GM21786 (cell line): ENCODE measurements at regions not wholly inside any gene's neighbourhood (a gene's known extent, or its start where the extent isn't known, plus 50 kb on each side); places are given as distances from the start of the nearest gene placed in this dataset.
A peak's percentile ranks its signal among the peaks of the same experiment; 100 is the strongest.
"Not testable (repeated sequence)": the region's sequence is repeated elsewhere in the genome, so short reads cannot be mapped to it uniquely, and the experiment has no call there.

ENCODE experiments used
- ATAC-seq: cut with Tn5 transposase; IDR thresholded peaks from one replicate; pipeline ENCODE4 v1.9.1; 2021; ENCODE audit not compliant: unreplicated experiment

DNA sequence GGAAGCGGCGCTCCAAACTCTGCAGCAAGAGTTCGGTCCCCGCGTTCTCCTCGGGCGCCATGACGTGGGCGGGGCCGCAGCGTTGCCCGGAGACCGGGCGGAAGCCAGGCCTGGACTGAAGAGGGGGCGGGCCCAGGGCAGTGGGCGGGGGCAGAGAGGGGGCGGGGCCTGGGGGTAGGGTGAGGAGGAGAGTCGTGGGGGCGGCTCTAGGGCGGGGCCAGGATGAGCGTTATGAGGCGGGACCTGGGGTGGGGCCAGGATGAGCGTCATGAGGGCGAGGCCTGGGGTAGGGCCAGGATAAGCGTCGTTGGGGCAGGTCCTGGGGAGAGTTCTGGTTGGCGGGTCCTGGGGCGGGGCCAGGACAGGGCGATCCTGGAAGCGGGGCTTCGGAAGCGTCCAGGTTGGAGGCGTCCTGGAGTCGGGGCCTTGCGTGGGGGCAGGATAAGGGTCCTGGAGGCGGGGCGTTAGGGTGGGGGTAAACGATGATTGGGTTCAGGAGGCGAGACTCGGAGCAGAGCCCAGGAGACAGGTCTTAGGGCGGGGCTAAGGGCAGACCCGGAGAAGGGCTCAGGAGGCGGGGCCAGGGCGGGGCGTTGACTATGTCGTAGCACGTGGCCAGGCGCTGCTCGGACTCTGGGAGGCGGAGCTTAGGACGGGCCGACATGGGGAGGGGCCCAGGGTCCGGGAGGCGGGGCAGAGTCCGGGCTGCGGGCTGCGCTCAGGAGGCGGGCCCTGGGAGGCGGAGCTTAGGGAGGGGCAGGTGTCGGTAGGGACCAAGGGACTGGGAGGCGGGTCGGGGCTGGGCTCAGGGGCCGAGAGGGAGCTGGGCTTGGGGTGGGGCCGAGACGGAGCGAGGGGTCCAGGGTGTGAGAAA is 131.1 kb upstream of the ALDH3B2 start:
- peak; percentile 88 for ATAC-seq

GRCh38 chr11:67804435-67805252 is 130.2 kb upstream of the ALDH3B2 start:
- ATAC-seq = not testable (repeated sequence)

DNA sequence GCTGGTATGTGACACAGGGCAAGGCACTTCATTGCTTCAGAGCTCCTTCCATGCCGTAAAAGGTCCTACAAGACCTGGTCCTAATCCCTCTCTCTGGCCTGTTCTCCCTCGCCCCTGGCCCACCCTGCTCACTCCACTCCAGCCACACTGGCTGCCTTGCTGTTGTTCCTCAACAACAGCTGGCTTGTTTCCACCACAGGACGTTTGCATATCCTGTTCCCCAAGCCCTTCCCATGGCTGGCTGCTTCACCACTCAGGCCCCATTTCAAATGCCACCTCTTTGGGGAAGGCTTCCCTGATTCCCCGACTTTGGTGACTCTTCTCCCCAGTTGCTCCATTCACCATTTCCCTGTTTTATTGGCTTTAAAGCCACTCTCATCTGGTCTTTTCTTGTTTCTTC is 129.1 kb upstream of the ALDH3B2 start:
- not testable (repeated sequence) for ATAC-seq

GRCh38 chr11:67803055-67803454 is 128.6 kb upstream of the ALDH3B2 start:
- ATAC-seq = not testable (repeated sequence)

- not testable (repeated sequence) for ATAC-seq
Measured at GRCh38 chr11:67802623-67803022, 128.2 kb upstream of the ALDH3B2 start.

GRCh38 chr11:67801397-67801796 is 127.0 kb upstream of the ALDH3B2 start:
- ATAC-seq = not testable (repeated sequence)

GRCh38 chr11:67800591-67800990 is 126.2 kb upstream of the ALDH3B2 start:
- not testable (repeated sequence) for ATAC-seq

- not testable (repeated sequence) for ATAC-seq
Measured at GRCh38 chr11:67799808-67800207, 125.4 kb upstream of the ALDH3B2 start.

DNA sequence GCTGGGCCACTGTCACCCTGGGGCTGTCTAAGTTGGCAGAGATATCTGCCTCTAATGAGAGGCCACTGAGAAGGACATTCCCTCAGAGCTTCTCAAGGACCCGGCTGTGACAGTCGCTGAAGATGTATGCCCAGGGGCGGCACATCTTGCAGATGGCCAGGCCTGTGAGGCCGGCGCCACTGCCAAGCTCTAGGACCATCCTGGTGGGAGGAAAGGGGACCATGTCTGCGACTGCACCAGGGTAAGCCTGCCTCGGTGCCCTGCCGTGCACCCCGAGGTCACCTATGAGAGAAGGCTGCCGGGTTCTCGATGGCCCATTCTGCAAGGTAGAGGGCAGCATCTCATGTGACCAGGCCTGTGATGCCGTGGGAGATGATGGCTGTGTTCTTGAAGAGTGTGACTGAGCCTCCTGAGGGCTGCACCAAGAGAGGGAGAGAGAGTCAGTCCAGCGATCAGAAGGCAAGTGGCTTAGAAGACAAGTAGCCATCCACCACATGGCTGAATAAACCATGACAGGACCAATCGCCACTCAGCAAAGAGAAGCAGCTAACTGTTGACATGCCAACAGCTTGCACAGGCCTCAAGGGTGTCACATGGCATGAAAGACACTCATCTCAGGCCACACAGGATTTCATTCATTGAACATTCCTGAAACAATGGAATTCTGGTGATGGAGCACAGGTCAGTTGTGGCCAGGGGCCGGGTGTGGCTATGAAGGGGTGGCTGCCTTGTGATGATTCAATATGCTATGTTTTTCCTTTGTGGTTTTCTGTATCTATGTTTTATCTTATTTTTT is 123.5 kb upstream of the ALDH3B2 start:
- not testable (repeated sequence) for ATAC-seq

DNA sequence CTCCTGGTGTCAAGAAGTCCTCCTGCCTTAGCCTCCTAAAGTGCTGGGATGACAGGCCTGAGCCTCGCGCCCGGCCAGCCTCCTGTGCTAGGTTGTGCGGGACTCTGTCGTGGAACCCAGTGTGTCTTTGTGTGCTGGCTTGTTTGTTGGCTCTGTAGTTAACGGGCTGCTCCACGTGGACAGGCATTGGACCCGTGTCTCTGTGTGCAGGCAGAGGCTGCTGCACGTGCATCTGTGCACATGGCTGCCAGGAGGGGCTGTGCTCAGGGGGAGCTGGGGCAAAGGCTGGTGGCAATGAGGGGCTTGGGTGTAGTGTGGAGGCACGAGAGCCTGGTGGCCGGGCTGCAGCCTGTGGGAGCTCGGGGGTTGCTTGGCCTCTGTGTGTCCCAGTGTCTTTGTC is 121.3 kb upstream of the ALDH3B2 start:
- no peak for ATAC-seq

DNA sequence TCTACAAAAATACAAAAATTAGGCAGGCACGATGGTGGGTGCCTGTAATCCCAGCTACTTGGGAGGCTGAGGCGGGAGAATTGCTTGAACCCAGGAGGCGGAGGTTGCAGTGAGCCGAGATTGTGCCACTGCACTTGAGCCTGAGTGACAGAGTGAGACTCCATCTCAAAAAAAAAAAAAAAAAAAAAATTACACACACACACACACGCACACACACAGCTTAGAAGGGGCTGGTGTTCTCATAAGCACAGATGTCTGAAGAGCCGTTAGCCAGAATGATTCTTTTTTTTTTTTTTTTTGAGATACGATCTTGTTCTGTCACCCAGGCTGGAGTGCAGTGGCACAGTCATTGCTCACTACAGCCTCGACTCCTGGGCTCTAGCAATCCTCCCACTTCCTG is 119.3 kb upstream of the ALDH3B2 start:
- ATAC-seq = not testable (repeated sequence)

DNA sequence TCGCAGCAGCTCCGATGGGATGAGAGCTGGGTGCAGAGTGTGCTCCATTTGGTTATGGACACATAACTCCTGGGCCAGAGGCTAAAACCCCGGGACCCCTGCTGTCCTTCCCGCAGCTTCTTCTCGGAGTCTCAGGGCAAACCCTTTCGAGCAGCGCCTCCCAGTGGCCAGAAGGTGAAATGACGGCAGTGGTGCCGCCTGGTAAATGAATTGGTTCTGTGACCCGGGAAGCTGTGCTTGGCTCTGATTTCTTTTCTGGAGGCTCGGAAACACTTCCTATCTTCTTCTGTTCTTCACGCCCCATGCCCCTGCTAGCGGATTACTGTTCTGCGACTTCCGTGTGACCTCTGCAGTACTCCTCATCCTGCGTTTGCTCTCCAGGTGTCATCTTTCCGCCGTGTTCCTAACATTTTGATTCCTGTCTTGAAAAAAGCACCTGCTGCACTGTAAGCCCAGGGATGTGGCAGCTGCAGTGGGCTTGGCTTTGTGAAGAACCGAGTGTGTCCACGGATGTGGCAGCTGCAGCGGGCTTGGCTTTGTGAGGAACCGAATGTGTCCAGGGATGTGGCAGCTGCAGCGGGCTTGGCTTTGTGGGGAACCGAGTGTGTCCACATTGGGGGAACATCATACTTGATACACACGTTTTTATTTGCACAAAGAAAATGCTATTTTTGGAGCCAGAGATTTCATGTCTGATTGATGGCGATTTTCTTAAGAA is 118.0 kb upstream of the ALDH3B2 start:
- not testable (repeated sequence) for ATAC-seq

- ATAC-seq = not testable (repeated sequence)
Measured at GRCh38 chr11:67791598-67792170, 117.3 kb upstream of the ALDH3B2 start.

DNA sequence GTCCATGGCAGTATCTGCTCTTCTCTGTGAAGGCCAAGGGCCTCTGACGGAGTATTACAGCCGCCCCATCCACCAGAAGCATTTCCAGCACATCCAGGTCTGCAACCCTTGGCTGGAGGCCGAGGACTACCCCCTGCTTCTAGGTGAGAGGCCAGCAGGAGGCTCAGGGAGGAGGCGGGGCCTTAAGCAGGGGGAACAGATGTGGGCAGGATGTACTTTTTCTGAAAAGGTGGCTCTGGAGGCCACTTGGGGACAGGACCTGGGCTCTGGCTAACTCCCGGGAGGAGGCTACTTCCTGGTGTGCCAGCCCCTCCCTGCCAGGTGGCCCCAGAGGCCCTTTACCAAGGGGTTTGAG is 113.9 kb upstream of the ALDH3B2 start:
- not testable (repeated sequence) for ATAC-seq

DNA sequence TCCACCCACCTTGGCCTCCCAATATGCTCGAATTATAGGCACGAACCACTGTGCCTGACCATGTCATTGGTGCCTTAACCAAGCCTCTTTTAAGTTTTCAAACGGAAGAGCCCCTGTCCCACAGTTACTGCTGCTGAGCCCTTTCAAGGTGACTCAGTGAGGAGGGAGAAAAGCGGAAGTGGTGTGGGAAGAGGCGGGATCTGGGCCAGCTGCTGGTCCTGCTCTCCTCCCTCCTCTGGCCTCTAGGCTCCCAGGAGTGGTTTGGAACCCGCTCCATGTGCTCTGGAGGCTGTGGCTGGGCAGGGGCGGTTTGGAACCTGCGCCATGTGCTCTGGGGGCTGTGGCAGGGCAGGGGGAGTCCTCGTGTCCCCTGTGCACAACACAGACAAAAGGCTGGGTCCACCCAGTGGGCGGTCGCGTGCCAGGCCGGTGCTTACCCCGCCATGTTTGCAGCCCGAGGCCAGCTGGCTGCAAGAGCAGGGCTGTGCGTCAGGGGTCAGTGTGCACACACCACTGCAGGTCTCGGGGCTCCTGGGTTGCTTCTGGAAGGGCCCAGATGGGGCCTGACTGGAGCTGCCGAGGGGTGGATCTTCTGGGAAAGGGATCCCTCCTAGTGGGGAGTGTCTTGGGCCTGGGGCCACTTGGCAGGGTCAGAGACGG is 113.4 kb upstream of the ALDH3B2 start:
- not testable (repeated sequence) for ATAC-seq

- not testable (repeated sequence) for ATAC-seq
Measured at GRCh38 chr11:67781967-67782366, 107.5 kb upstream of the ALDH3B2 start.

- ATAC-seq = not testable (repeated sequence)
Measured at GRCh38 chr11:67781506-67781905, 107.1 kb upstream of the ALDH3B2 start.

DNA sequence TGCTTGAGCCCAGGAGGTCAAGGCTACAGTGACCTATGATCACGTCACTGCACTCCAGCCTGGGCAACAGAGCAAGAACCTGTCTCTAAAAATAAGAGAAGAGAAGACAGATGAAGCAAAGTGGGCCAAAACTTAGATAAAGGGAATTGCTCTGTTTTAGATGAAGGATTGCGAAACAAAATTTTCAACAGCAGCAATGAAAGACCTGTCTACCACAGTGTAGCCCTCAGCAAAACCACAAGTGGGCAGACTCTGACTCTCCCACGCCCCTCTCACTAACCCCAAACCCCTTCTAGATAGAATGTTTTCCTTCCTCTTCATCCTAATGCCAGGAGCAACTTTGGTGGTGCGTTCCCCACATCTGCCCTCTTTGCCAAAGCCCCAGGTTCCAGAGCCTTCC is 105.6 kb upstream of the ALDH3B2 start:
- ATAC-seq = no peak

DNA sequence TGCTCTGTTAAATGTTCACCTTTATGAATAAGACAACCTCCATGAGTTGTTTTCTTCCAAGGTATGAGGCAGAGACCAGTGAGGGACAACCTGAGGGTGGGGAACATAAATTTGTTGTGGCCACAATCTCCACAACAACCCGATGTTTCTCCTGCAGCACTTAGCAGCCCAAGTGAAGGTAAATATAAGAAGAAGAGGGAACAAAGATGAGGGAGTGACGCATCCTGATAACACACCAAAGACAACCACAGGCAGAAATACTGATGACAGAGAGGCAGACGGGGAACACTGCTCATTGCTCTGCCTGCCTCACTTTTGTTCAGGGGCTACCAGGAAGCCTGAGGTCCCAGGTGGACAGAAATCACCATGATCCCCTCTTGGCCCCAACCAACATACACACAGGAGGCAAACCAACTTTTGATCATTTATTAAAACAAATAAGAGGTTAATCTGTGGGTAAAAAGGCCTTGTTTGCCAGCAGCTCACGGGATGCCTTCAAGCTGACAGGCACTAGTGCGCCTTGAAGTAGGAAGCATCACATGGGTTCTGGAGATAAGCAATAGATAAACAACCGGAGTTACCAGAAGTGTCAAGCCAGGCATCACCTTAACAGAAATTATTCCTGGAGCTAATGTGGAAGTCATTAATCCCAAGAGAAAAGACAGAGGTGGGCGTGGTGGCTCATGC is 104.9 kb upstream of the ALDH3B2 start:
- ATAC-seq = not testable (repeated sequence)
